ENCODE measurements at regions not wholly inside any gene's neighbourhood (a gene's known extent, or its start where the extent isn't known, plus 50 kb on each side); places are given as distances from the start of the nearest gene placed in this dataset.
"Not testable (repeated sequence)": the region's sequence is repeated elsewhere in the genome, so short reads cannot be mapped to it uniquely, and the experiment has no call there.

DNA sequence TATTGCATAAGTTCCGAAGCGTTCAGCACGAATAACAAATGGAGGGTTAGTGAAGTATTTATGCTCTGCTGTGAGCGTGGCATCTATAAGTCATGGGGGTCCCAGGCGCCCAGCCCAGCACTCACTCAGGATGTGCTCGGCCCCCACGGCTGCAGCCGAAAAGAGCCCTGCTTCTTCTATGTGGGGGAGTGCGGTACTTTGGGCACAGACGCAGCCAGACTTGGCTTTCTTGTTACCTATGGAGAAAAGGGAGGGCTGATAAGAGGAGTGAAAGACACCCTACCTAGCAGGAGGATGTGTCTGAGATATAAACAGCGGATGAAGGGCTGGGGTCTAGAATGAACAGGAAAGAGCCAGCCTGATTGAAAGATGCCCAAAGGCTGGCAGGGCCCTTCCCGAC lies 51.4 kb downstream of the MRPL36 start:
- no peak for DNase-seq (ENCODE audit: low read depth, low spot score)

DNA sequence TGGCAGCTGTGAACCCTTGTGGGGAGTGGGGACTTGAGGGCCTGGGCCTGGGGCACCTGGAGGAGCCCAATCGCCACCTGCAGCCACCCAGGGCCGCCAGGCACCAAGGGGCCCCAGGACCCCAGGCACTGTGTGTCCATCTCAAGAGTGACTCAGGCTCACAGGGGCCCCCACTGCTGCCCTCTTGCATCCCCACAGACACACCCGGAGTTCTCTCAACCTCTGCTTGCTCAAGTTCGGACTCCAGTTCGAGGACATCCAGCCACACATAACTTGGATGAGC lies 51.9 kb downstream of the MRPL36 start:
- no peak for DNase-seq (ENCODE audit: low read depth, low spot score)

DNA sequence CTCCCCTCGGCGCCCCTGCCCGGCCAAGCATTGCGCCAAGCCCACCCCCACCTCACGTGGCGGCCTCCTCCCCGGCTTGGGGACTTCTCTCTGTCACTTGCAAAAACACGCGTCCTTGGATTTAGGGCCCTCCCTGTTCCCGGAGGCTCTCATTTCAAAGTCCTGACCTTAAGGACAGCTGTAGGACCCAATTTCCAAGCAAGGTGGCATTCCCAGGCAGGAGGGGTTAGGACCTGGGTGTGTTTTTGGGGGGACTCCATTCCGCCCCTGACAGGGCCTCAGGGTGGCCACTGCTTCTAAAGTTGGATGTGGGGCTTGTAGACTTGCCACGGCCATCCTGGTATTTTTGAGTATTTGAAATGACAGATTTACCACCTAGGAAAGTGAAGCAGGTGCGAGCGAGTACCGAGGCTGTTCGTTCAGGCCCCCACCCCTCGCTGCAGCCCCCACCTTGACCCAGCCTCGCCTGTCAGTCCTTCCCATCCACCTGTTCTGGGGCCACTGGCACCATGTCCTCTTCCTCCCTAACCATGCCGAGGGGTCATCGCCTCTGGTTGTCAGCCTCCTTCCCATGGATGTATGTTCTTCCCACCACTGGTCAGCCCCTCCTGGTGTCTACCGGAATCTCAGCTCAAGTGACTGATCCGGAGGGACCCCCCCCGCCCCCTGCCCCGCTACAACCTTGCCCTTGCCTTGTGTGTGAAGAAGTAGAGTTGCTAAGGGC lies 52.4 kb downstream of the MRPL36 start:
- no peak for DNase-seq (ENCODE audit: low read depth, low spot score)

DNA sequence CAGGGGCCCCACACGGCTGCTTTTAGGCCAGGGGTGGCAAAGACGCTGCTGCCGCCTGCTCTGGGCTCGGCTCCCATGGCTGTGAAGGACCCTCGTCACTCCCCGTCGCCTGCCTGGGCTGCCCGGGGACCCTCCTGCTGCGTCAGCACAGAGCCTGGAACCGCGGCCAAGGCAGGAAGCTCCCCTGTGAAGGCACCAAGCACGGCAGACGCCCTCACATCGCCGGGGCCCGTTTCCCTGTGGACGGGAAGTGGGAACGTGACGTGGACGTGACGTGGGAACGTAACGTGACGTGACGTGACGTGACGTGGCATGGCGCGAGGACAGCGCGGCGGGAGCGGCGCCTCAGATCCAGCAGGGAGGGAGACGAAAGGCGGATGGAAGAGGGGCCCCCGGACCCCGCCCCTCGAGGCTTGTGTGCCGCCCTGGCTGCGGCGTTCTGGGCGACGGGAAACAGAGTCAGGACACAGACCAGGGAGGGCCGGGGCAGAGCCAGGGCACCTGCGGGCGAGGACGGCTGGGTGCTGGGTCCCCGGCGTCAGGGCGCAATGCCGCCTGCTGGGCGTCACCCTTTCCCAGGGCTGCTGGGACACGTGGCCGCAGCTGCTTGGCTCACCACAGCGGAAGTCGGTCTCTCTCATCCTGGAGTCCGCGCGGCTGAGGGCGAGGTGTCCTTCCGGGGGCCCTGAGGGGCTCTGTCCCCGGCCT lies 53.1 kb downstream of the MRPL36 start:
- no peak for DNase-seq (ENCODE audit: low read depth, low spot score)

DNA sequence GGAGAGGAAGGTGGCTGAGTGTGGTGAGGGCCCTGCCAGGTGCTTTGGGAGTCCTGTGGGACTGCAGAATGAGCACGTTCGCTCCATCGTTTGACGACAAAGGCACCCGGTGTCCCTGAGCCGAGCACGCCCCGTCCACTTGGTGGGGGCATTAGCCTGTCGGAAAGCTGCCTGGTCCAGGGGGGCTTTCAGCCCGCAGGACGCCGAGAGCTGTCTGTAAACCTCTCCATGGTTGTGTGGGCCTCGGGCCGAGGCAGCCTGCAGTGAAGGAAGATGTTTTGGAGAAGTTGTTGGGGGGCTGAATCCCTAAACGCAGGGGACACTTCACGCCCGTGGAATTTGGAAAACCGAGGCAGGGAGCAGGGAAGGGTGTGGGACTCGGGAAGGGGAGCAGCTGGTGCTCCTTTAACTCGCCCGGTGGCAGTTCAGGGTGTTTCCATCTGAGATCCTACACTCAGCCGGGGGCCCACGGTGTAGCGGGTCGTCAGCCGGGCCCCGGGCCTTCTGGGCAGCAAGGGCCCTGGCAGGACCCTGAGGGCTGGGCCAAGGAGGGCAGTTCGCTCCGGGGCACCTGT lies 53.8 kb downstream of the MRPL36 start:
- no peak for DNase-seq (ENCODE audit: low read depth, low spot score)

DNA sequence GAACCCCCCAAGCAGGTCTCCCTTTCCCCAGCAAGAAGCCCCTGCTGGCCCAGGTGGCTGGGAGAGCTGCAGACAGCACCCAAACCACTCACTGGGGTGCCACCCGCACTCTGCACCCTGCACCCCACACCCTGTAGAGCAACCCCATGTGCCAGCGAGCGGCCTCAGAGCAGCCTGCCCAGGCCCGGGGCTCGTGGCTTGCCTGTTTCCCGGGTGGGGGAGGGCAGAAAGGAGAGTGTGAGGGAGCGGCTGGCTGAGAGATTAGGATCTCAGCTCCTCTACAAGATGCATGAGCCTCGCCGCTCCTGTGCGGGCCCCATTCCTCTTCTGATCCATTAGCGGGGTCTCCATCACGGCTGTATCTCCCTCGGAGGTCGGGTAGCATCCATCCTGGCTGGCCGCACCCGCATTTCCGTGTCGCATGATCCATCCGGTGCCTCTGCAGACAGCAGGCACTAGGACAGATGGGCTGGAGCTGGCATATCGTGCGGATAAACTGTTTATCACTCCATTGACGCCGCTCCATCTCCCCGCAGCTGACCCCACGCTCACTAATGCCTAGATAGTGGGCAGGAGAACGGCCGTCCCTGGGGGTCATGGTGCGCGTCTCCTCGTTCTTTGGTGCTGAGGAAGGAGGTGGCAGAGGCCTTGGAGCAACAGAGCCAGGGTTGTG lies 54.4 kb downstream of the MRPL36 start:
- DNase-seq (ENCODE audit: low read depth, low spot score) = no peak

DNA sequence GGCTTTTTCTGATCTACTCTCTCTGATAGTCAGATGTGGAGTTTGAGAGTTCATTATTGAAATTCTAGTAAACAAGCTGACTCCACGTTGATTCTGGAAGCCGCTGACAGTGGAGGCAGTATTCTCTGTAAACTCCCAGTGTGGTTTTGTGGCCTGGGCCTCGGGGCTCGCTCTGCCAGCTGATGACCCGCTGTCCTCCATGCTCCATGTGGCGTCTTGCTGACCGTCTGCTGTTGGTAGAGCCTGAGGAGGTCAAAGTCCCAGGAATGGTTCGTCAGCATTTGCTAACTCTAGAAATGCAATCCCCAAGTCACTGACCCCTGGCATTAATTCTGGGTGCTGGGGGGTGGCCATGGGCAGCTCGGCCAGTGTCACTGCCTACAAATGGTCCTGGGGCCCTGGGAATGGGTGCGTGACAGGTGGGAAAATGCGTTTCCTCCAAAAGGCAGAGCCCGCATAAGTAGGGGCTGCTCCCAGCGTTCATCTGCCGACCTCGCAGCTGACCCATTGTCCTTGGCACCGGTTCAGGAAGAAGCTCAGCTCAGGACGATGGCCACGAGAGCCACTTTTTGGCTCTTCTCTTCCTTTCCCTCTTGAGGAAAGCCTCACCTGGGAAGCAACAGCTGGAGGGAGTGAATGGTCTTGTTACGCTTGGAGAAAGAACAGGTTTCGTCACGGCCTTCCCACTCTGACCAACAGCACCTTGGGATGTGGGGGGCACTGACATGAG lies 55.1 kb downstream of the MRPL36 start:
- no peak for DNase-seq (ENCODE audit: low read depth, low spot score)

DNA sequence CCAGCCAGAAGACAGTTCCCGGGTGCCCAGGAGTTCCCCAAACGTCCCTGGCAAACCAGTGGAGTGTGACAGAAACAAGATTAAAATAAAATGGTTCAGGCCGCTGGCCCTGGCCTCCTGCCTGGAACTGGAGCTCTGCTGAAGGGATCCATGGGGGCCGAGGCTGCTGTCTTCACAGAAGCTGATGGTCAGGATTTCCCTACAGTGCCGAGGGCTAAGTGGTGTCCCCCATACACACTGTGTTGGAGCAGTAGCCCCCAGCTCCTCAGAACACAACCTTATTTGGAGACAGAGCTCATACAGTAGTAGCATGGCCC lies 55.9 kb downstream of the MRPL36 start:
- no peak for DNase-seq (ENCODE audit: low read depth, low spot score)

DNA sequence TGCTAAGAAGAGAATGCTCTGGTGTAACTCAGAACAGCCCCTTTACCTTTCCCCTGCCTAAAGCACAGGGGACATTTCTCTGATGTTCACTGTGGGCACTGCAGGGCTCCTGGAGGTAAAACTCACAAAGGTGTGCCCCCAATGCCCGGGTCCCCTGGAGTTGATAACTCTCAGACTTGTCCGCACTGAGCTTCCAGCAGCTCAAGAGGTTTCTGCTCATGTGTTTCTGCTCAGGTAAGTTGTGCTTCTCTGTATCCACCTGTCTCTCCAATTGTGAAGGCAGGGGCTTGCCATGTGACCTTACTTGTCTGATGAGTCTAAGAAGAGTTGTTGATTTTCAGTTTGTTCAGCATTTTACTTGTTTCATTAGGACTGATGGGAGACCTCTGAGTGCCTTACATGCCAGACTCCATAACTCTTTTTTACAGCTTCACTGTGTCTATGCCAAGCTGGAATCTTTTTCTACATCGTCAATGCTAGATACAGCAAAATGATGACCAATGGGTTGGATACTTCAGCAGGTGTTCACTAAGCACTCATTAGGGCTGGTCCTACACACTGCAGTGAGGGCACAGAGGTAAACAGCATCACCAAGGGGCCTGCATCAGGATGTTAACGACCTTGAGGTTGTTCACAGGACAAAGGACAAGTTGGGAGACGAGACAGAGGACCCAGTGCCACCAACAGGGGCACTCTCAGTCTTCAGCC lies 56.4 kb downstream of the MRPL36 start:
- DNase-seq (ENCODE audit: low read depth, low spot score) = no peak

DNA sequence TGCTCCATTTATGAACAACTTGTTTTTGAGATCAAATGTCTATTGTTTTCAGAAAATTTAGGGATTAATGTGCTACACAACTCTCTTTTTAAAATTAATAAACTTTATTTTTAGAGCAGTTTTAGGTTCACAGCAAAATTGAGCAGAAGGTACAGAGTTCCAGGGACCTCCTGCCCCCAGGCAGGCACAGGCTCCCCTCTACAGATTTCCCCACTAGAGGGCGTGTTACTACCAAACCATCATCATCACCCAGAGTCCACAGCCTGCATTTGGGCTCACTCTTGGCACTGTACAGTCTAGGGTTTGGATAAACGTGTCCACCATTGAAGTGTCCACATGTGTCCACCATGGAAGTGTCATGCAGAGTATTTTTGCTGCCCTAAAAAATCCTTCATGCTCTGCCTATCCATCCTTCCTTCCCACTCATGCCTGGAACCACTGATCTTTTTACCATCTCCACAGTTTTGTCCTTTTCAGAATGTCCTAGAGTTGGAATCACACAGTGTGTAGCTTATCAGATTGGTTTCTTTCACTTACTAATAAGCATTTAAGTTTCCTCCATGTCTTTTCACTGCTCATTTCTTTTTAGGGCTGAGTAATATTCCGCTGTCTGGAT lies 61.7 kb downstream of the MRPL36 start:
- DNase-seq (ENCODE audit: low read depth, low spot score) = no peak

DNA sequence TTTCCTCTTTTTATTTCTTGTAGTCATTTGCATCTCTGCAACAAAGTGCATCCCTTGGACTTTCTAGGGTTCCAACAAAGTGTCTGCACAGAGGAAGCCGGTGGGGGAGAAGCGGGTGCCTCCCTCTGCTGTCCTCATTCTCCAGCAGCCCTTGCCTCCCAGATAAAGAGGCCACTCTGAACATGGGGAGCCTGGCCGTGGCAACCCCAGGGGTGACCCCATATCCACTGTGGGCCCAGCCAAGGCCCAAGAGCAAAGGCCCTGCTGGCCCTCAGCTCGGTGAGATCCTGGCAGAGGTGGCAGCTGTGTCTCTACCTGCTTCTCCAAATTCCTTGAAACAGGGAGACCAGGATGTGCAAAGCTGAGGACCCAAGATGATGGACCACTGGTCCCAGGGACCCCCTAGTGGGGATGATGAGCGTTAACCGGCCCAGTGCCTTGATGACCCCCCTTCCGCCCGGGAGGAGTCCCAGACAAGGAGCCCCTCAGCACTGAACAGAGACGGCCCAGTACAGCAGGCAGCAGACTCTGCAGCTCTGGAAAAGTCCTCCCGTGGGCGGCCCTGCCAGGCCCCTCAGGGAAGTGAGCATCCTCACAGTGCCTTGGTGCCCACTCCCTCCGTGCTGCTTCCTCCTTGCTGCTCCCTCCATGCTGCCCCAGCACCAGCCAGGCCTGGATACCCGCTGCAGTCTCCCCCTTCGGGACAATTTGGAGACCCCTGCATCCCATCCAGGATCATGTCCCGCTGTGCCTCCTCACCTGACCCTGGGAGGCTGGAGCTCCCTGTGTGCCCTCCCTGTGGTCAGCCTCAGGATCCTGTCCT lies 62.5 kb downstream of the MRPL36 start:
- no peak for DNase-seq (ENCODE audit: low read depth, low spot score)

DNA sequence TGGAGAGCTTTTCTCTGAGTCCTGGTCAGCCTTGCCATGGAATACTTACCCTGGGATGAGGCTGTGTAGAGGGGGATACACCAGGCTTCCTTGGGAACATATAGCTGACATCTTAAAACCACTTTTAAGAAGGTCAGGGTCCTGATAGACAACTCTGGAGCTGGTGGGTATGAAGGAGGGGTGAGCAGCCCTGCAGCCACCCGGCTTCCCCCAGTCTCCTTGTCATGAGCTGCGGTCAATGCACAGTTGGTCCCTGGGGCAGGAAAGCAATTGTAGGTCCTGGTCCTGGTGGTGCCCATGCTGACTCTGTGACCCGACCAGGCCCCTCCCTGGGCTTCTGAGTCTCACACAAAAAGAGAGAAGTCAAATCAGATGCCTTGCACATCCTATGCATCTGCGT lies 63.6 kb downstream of the MRPL36 start:
- DNase-seq (ENCODE audit: low read depth, low spot score) = no peak

DNA sequence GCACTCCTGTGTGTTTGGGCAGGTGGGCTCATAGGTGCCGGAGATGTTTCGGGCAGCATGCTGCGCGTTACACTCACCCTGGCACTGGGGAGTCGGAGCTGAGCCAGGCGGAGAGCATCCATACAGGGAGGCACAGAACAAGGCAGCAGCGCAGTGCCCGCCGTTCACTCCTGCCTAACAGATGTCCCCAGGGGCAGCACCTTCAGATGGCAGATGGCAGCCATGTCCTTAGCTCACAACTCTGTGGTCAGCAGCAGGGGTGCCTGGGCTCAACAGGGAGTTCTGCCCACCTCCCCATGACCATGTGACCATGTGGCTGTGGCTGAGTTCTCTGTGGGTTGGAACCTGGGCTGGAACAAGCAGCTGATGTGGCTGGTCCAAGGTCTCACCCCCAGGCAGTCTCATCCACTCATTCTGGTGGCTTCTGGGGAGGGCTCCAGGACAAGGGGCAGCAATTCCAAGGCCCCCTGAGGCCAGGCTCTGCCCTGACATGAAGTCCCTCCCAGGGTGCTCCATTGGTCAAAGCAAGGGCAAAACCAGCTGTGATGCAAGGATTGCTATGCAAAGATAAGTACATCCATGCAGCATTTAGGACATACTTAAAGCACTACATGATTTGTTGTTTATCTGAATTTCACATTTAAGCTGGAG lies 64.2 kb downstream of the MRPL36 start:
- no peak for DNase-seq (ENCODE audit: low read depth, low spot score)

DNA sequence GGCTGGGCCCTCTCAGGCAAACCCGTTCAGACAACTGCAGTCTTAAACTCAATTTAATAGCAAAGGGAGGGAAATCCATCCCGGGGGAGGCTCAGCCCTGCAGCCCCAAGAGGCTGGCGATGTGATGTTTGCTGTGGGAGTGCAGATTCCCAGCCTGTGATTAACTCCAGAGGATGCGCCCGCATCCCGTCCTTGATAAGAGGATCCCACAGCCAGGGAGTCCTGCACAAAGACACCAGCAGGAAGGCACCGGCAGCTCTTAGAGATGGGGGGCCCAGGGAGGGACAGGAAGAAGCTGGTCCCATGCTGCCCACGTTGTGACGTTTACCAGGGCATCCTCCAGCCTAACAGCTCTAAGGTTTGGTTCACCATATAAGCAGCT lies 64.7 kb downstream of the MRPL36 start:
- no peak for DNase-seq (ENCODE audit: low read depth, low spot score)

DNA sequence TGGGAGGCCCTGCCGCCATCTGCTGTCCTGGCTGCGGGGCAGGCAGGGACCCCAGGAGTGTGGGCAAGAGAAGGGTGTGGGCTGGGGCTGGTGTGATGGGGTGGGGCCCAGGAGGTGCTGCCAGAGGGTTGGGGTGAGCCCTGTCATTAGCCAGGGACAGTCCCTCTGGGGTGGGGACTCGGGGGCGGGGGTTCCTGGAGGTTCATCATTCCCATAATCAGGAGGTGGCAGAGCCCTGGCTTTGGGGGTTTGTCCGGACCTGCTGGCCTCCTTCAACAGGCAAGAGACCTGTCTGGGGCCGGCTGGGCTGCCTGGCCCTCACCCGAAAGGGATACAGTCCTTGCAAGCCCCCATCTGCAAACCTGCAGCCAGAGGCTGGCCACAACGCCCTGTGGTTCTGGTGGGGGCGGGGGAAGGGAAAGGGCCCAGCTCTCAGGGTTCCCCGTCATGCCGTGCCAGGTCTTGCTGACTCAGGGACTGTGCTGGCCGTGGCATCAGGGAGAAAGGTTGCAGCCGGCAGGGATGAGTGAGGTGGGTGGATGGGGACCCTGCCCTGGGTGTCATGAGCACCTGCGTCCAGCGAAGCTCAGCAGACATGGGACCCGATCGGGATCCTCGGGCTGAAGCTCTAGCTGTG lies 65.2 kb downstream of the MRPL36 start:
- no peak for DNase-seq (ENCODE audit: low read depth, low spot score)

DNA sequence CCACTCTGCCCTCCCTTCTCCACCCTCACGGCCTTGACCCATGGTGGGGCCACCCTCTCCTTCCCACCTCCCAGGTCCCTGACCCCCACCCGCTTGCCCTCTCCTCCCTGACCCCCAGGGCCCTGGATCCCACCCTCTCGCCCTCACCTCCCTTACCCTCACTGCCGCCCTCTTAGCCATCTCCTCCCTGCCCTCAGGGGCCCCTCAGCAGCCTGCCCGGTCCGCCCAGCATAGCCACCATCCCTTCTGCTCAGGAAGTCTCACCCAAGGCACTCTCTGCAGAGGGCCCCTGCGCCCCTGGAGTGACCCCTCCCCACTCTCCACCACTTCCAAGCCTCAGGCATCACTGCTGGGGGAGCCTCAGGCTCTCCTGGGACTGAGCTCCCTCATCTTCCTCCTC lies 66.3 kb downstream of the MRPL36 start:
- DNase-seq (ENCODE audit: low read depth, low spot score) = no peak

DNA sequence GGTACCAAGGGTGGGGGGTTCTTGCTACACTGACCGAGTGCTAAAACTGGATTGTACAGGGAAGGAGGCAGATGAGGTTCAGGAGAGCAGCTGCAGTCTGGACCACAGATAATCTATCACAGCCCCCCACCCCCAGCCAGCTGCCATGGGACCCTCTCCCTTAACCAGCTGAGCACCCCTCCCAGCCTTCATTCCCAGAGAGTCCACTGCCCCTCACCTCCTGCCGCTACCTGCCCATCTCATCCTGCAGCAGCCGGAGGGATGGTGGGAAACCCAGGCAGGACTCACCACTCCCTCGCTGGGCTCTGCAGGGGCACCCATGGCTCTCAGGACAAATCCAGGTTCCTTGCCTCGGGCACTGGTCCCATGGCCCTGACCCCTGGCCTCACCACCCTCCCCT lies 66.7 kb downstream of the MRPL36 start:
- DNase-seq (ENCODE audit: low read depth, low spot score) = no peak

DNA sequence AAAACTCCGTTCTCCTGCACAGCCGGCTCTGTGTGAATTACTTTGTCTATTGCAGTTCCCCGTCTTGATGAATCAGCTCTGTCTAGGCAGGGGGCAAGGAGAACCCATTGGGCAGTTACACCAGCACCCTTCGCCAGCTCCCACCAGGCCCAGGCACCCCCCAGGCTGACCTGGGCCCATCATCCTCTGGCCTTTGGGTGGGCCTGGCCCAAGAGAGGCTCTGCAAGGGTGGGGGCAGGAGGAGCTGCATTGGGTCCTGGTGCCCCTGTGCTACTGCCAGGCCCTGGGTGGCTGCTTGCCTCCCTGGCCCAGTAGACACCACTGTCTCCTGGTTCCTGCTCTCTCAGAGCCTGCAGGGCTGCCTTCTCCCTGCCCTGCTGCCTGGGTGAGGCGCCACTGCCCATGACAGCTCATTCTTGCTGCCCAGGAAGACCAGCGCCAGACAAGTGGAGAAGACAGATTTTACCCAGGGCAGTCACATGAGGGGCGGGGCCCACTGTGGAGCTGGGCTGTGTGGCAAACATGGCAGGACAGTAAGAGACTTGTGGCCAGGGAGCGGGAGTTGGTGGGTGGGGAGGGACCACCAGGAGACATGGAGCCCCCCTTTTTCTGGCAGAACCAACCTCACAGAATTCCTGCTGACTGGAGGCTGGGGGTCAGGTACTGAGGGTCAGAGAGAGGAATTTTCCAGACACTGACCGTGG lies 67.2 kb downstream of the MRPL36 start:
- no peak for DNase-seq (ENCODE audit: low read depth, low spot score)

DNA sequence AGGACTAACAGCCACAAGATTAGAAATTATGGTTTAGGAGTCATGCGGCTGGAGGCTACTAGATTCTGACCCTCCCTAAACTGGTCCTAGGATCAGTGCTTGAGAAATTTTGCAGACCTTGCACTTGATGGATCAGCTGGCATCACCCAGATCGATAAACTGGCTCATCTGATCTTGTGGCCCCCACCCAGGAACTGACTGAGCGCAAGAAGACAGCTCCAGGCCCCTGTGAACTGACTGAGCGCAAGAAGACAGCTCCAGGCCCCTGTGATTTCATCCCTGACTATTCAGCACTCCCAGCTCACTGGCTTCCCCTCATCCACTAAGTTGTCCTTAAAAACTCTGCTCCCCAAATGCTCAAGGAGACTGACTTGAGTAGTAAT lies 67.8 kb downstream of the MRPL36 start:
- DNase-seq (ENCODE audit: low read depth, low spot score) = not testable (repeated sequence)

Measured in activated naive CD8-positive, alpha-beta T cell treated with anti-CD3 and anti-CD28 coated beads, Interleukin-2, amount 50 U/mL, for 16 hours (primary cell).